HG02938 (cell line): ENCODE measurements at regions not wholly inside any gene's neighbourhood (a gene's known extent, or its start where the extent isn't known, plus 50 kb on each side); places are given as distances from the start of the nearest gene placed in this dataset.
"Not testable (repeated sequence)": the region's sequence is repeated elsewhere in the genome, so short reads cannot be mapped to it uniquely, and the experiment has no call there.

ENCODE experiments used
- ATAC-seq: cut with Tn5 transposase; IDR thresholded peaks from one replicate; pipeline ENCODE4 v1.9.1; 2021; ENCODE audit warnings: mild to moderate bottlenecking, moderate library complexity; ENCODE audit not compliant: unreplicated experiment

DNA sequence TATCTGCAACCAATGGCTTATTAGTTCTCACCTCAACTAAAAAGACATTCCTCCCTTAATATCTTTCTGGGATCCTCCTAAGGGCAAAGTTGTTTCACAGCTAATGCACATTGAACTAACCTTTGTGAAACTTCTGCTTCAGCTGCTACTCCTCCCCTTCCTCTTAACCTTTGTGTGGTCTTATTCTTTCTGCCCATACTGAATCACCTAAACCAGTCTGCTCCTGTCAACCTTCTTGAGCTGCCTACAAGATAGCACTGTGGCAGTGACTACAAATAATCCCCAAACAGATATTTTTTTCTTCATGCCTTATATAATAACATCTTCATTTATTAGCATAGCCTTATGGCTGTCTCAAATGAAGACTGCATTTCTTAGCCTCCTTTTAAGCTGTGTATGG, 1077.4 kb upstream of the ATXN7L3B start:
- ATAC-seq, result no peak

- ATAC-seq, result no peak
These were observed 1072.5 kb upstream of the ATXN7L3B start for GRCh38 chr12:73465106-73465505.

DNA sequence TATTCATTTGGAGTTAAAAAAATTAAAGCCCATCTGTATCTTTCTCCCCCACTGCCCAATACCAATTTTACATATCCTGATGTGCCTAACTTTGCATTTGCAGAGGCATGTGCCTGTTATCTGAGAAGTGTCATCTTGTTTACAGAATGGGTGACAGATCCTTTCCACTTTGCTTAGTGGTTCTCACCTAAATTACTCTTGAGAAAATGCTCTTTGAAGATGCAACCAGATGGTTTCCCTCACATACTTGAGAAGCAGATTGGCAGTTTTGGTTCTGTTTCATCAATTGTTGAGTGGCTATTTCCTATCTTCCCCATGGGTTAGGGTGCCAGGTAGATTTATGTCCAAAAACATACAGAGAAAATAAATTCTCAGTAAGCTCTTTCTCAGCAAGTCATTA, 1051.4 kb upstream of the ATXN7L3B start:
- no peak for ATAC-seq

- ATAC-seq, result no peak
These were observed 1031.0 kb upstream of the ATXN7L3B start for GRCh38 chr12:73506611-73507010.

- no peak for ATAC-seq
These were observed 1023.0 kb upstream of the ATXN7L3B start for GRCh38 chr12:73514672-73515071.

GRCh38 chr12:73517859-73518258, 1019.8 kb upstream of the ATXN7L3B start:
- ATAC-seq, result no peak

DNA sequence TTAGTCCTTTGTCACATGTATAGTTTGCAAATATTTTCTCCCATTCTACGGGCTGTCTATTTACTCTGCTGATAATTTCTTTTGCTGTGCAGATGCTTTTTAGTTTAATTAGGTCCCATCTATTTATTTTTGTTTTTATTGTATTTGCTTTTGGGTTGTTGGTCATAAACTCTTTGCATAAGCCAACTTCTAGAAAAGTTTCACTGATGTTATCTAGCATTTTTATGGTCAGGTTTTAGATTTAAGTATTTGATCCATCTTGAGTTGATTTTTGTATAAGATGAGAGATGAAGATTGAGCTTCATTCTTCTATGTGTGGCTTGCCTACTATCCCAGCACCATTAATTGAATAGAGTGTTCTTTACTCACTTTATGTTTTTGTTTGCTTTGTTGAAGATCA, 1008.4 kb upstream of the ATXN7L3B start:
- ATAC-seq, result no peak

DNA sequence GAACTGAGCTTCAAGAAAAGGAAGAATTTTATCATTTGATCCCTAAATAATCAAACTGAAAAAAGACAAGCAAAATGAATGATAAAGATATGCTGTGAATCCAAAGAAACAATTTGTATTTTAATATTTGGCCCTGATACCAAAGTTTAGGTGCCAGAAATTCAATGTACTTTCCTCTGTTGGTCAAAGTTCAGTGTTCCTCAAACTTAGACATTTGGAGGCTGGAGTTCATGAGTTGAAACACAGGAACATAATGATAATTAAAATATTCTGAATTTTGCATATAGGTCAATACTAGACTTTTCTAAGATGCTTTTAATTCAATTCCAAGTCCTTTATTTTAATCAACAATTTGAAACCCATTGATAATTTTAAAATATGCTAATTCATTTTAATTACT, 1007.7 kb upstream of the ATXN7L3B start:
- no peak for ATAC-seq

DNA sequence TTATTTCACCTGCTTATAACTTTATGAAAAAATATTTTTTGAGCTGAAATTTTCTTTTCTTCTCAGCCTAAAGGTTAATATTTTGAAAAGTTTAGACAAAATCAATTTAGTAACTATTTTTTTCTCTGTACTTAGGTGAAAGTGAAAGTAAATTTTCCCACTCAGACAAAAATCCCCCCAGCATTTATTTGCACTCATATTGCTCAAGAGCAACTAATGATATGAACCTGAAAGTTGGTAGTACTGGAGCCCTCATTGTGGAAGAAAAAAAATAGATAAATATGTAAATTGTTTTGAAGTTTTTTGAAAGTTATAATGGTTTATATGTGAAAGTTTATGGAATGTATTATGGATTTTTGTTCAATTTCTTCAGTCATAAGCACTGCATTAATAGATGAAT, 1005.9 kb upstream of the ATXN7L3B start:
- ATAC-seq, result no peak

DNA sequence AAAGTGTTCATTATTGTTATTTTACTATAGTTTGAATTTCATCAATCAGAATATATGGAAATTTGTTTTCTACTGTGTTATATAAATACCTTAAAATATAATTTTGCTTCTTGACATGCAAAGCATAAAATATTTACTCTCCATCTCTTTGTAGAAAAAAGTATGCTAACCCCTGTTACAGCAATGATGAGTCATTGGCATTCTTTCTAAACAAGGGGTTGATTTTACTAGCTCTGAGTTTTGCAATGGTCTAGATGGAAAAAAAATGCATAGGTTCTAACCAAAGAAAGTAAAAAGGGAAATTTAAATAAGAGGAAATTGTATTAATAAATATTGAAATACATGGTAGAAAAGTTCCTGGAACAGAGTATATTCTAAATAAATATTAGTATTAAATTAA, 990.2 kb upstream of the ATXN7L3B start:
- ATAC-seq, result no peak

DNA sequence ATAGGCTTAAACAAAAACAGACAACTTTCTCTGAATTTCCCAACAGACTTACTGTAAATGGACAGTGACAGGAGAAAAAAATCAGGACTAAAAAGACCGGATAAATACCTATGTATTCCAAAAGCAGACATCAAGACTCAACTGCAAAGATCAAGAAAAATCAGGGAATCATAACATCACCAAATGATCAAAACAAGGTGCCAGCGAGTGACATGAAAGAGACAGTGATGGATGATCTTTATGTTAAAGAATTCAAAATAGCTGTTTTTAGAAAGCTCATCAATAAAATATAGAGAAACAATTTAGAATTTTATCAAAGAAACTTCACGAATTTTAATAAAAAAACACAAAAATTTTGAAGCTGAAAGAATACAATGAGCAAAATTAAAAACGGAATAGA, 952.5 kb upstream of the ATXN7L3B start:
- ATAC-seq, result no peak

GRCh38 chr12:73589220-73589619, 948.4 kb upstream of the ATXN7L3B start:
- ATAC-seq, result no peak

DNA sequence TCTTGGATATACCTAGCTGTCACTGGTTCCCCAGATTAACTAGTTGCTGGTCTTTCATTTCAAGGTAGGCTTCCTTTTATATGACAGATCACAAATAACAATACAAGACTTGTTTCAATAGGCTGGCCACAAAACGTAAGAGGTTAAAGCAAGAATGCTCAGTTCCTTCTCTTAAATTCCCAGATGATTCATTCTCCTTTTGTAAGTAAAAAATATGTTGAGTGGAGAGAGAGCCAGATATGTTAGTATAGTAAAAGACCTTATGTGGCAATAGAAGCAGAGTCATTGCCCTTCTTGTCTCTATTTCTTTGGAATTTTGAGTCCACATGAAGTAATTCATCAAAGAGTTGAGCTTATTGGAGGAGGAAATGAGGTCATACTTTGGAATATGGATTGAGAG, 939.0 kb upstream of the ATXN7L3B start:
- ATAC-seq, result no peak

DNA sequence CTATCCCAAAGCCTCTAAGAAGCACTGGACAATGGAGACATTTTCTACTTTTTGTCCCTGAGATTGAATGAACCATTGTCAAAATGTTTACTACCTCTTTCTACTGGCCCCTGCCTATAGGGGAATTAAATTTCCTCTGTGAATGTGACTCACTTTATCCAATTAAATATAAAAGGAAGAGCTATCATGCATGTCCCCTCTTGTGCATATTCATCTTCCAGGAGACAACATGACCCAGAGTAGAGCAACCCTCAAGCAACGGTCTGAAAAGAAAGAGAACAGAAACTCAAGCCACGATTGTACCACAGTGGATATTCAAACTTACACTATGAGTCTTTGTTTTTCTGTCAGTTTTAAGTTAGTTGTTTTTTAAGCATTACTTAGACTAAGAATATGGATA, 938.4 kb upstream of the ATXN7L3B start:
- no peak for ATAC-seq

DNA sequence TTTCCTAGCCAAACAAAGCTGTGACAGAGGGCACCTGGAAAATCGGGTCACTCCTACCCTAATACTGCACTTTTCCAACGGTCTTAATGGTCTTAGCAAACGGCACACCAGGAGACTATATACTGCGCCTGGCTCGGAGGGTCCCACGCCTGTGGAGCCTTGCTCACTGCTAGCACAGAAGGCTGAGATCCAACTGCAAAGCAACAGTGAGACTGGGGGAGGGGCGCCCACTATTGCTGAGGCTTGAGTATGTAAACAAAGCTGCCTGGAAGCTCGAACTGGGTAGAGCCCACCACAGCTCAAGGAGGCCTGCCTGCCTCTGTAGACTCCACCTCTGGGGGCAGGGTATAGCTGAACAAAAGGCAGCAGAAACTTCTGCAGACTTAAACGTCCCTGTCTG, 931.7 kb upstream of the ATXN7L3B start:
- not testable (repeated sequence) for ATAC-seq

DNA sequence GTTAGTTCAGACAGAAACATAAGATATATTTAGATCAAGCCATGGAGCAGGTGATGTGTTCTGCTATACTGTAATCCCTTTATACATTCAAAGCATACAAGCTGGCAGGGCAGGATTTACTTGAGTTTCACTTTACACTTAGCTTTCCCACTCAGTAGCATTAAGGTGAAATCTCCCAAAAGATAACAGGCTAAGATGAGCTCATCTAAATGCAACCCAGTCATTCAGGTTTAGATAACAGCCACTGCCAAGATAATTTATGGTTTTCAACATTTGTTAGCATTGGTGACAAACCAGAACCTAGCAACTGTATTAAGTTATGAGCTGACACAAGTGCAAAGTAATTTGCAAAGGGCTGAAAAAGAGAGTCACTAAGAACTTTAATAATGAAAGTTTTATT, 925.1 kb upstream of the ATXN7L3B start:
- ATAC-seq, result no peak

DNA sequence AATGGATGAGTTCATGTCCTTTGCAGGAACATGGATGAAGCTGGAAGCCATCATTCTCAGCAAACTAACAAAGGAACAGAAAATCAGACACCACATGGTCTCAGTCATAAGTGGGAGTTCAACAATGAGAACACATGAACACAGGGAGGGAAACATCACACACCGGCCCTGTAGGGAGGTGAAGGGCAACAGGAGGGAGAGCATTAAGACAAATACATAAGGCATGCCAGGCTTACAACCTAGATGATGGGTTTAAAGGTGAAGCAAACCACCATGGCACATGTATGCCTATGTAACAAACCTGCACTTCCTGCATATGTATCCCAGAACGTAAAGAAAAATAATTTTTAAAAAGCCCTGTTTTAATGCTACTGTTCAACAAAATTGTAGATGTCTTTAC, 914.2 kb upstream of the ATXN7L3B start:
- no peak for ATAC-seq

DNA sequence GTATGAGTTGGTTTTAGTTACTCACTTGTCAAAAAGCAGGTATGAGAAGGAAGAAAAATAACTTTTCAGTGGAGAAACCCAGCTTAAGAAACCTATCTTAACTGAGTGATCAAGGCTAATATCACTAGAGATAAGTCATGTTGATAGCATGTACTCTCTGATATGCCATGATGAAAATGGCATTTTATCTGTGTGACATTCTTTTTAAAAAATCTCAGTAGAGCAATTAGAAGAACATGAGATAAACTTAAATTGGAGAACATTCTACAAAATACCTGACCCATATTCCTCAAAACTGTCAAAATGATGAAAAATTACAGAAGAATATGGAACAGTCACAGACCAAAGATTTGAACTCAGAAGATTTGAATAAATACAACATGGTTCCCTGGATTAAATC, 912.4 kb upstream of the ATXN7L3B start:
- ATAC-seq, result no peak

GRCh38 chr12:73629171-73629570, 908.5 kb upstream of the ATXN7L3B start:
- no peak for ATAC-seq

DNA sequence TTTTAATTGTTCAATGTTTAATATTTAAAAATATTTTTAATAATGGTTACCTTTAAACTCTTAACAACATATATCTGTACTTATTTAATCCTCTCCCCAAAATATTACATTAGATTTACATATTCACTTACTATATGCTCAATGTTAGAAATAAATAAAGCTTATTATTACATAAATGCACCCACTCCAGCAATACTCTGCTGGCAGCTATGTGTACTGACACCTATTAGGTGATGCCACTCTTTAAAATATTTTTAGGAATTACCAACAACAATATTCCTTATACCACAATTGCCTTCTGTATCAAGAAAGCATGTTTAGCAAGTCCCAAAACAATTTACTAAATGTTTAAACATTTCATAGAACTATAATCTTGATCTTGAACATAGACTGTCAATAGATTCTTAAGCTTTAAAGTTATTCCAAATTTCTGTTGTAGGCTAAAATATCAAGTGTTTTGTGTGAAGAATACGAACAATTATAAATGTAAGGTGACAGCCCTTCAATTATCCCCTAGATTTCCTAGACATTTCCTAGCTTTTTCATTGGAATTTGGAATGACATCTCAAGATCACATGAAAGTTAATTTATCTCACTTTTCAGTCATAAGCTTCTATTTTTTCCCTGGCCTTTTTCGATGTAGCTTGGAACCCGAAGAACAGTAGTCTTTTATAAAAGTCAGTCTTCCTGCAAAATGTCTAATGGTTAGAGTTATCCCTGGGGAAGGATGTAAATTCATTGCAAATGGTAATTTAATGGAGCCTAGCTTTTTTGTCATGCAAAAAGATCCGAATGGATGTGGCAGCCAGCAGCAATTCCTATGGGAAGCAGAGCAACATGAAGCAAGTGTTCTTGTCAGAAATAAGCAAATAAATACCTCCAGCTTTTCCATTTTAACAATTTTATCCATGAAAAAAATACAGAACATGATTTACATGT, 907.5 kb upstream of the ATXN7L3B start:
- no peak for ATAC-seq

DNA sequence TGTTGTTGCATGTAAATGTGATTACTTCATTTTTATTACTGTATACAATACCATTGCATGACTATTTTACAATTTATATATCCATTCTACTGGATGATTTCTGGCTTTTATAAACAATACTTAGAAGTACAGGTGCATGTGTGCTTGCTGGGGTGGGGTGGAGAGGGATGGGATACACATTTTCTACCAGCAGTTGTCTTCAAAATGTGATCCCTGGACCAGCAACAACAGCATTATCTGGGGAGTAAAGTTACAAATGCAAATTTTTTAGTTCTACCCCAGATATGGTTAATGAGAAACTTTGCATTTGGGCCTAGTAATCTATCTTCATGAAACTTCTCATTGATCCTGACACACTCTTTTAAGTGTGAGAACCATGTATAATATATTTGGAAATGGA, 905.4 kb upstream of the ATXN7L3B start:
- ATAC-seq, result no peak

DNA sequence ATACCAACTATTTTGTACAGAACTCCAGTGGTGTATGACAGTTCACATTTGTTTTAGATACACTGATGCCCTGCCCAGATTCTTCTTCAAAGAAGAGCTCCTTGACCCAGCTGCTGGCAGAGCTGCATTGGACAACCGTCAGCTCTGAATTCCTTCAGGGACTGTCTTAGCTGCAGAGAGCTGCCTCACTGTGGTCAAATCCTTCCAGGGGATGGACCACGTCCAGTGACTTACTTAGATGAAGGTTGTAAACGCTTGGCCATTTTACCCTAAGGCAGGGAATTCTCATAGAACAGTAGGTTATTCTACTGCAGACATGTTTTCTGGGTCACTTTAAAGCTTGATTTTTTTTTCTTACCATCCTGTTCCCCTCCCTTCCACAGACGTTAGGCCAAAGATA, 905.0 kb upstream of the ATXN7L3B start:
- no peak for ATAC-seq

DNA sequence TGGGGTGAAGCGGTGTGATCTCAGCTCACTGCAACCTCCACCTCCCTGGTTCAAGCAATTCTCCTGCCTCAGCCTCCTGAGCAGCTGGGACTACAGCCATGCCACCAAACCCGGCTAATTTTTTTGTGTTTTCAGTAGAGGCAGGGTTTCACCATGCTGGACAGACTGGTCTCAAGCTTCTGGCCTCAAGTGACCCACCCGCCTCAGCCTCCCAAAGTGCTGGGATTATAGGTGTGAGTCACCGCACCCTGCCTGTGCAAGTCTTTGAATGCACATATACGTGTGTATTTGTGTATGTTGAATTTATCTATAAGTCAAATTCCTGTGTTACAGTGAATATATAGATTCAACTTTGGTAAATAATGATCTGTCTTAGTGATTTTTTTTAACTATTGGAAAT, 898.2 kb upstream of the ATXN7L3B start:
- not testable (repeated sequence) for ATAC-seq
